Mesenchymal stem cell (in vitro differentiated cells and primary cell): ENCODE measurements at regions not wholly inside any gene's neighbourhood (a gene's known extent, or its start where the extent isn't known, plus 50 kb on each side); places are given as distances from the start of the nearest gene placed in this dataset.

Experiments used
- DNase-seq: peaks from one replicate; pipeline ENCODE4 v3.0.0-alpha.2; 2013
- H2AFZ ChIP-seq: one replicate; pipeline ENCODE4 v1.6.1; 2013; ENCODE audit warnings: low read depth, mild to moderate bottlenecking, control low read depth, inconsistent platforms, low read length, moderate library complexity
- H2AK5ac ChIP-seq: 2 replicates; pipeline ENCODE4 v1.6.1; 2013; ENCODE audit warnings: low read length, moderate library complexity, mild to moderate bottlenecking, inconsistent platforms; ENCODE audit not compliant: severe bottlenecking
- H2BK120ac ChIP-seq: one replicate; pipeline ENCODE4 v1.6.1; 2013; ENCODE audit warnings: low read depth, mild to moderate bottlenecking, inconsistent platforms, low read length, moderate library complexity
- H2BK12ac ChIP-seq, 2 experiments: one replicate each; pipeline ENCODE4 v1.6.1; 2013; ENCODE audit warnings: inconsistent platforms in 2 of 2, low read length in 2 of 2, mild to moderate bottlenecking in 2 of 2, moderate library complexity in 2 of 2, control low read depth in 1 of 2
- H2BK15ac ChIP-seq: one replicate; pipeline ENCODE4 v1.6.1; 2013; ENCODE audit warnings: mild to moderate bottlenecking, low read depth, inconsistent platforms; ENCODE audit not compliant: poor library complexity, severe bottlenecking
- H2BK5ac ChIP-seq: 2 replicates; pipeline ENCODE4 v1.6.1; 2013; ENCODE audit warnings: low read depth, mild to moderate bottlenecking, low read length, control low read depth, inconsistent platforms; ENCODE audit not compliant: poor library complexity, severe bottlenecking
- H3K14ac ChIP-seq, 2 experiments: one replicate each; pipeline ENCODE4 v1.6.1; 2013; ENCODE audit warnings: inconsistent platforms in 2 of 2, low read length in 2 of 2, control low read depth in 1 of 2, mild to moderate bottlenecking in 1 of 2, moderate library complexity in 1 of 2
- H3K18ac ChIP-seq, 2 experiments: one replicate each; pipeline ENCODE4 v1.6.1; 2013; ENCODE audit warnings: inconsistent platforms in 2 of 2, low read length in 2 of 2, control low read depth in 1 of 2, low read depth in 1 of 2, mild to moderate bottlenecking in 1 of 2
- H3K23ac ChIP-seq, 2 experiments: one replicate each; pipeline ENCODE4 v1.6.1; 2013; ENCODE audit warnings: inconsistent platforms in 2 of 2, low read length in 2 of 2, mild to moderate bottlenecking in 2 of 2, moderate library complexity in 2 of 2, control low read depth in 1 of 2
- H3K27ac ChIP-seq: 2 replicates; pipeline ENCODE4 v1.5.1; 2013; ENCODE audit warnings: mild to moderate bottlenecking, moderate library complexity, low read length, control low read depth, inconsistent platforms; ENCODE audit not compliant: poor library complexity, severe bottlenecking
- H3K27me3 ChIP-seq, 2 experiments: 2 replicates each; pipeline versions ENCODE4 v1.6.1 to v1.7.0; 2013; ENCODE audit warnings: low read length in 2 of 2, mild to moderate bottlenecking in 2 of 2, moderate library complexity in 2 of 2, control low read depth in 1 of 2, inconsistent platforms in 1 of 2; ENCODE audit not compliant: control insufficient read depth in 1 of 2, insufficient read depth in 1 of 2
- H3K36me3 ChIP-seq, 2 experiments: 2 replicates each; pipeline versions ENCODE4 v1.6.1 to v1.7.0; 2013; ENCODE audit warnings: low read length in 2 of 2, control low read depth in 1 of 2, inconsistent platforms in 1 of 2, low read depth in 1 of 2, mild to moderate bottlenecking in 1 of 2; ENCODE audit not compliant: insufficient read depth in 2 of 2, control insufficient read depth in 1 of 2
- H3K4ac ChIP-seq, 2 experiments: one replicate each; pipeline ENCODE4 v1.6.1; 2013; ENCODE audit warnings: inconsistent platforms in 2 of 2, low read length in 2 of 2, mild to moderate bottlenecking in 2 of 2, moderate library complexity in 2 of 2, control low read depth in 1 of 2, low read depth in 1 of 2
- H3K4me1 ChIP-seq: 2 replicates; pipeline ENCODE4 v1.6.1; 2013; ENCODE audit warnings: low read depth, low read length, control low read depth; ENCODE audit not compliant: control insufficient read depth, insufficient read depth
- H3K4me2 ChIP-seq: 2 replicates; pipeline ENCODE4 v1.6.1; 2013; ENCODE audit warnings: low read length, mild to moderate bottlenecking, inconsistent platforms; ENCODE audit not compliant: poor library complexity, severe bottlenecking
- H3K4me3 ChIP-seq, 2 experiments: 2 replicates each; pipeline versions ENCODE4 v1.5.1 to v1.7.0; 2013; ENCODE audit warnings: low read length in 2 of 2, mild to moderate bottlenecking in 2 of 2, control low read depth in 1 of 2, low read depth in 1 of 2; ENCODE audit not compliant: insufficient read depth in 1 of 2
- H3K79me1 ChIP-seq: replicated peaks from 2 replicates; pipeline ENCODE4 v1.6.1; 2013; ENCODE audit warnings: mild to moderate bottlenecking, control low read depth, low read length, inconsistent platforms; ENCODE audit not compliant: poor library complexity, severe bottlenecking
- H3K9ac ChIP-seq: 2 replicates; pipeline ENCODE4 v1.7.0; 2013; ENCODE audit warnings: mild to moderate bottlenecking, low read length, moderate library complexity
- H3K9me3 ChIP-seq: 2 replicates; pipeline ENCODE4 v1.7.0; 2013; ENCODE audit warnings: mild to moderate bottlenecking, low read length; ENCODE audit not compliant: control insufficient read depth
- H4K8ac ChIP-seq: one replicate; pipeline ENCODE4 v1.6.1; 2013; ENCODE audit warnings: inconsistent platforms, mild to moderate bottlenecking, low read length, moderate library complexity
- H4K91ac ChIP-seq: one replicate; pipeline ENCODE4 v1.6.1; 2013; ENCODE audit warnings: mild to moderate bottlenecking, low read length, inconsistent platforms
- WGBS: methylation state at CpG from one replicate; pipeline ENCODE4 v1.1.7; 2013; ENCODE audit warnings: mixed read lengths; 5-methylcytosine and 5-hydroxymethylcytosine counted together

GRCh38 chr4:122548452-122548851 is 72.4 kb downstream of the IL21 start:
- no peaks in the 10 kb centered on the region for H3K9me3 ChIP-seq
- no peak overlapping the region for H2AFZ ChIP-seq
- H4K8ac ChIP-seq: no peak overlapping the region
- no peak overlapping the region for H4K91ac ChIP-seq
- no peak overlapping the region for H3K18ac ChIP-seq
- no peak overlapping the region for H2AK5ac ChIP-seq
- 70% methylated on average over 1 of the region's 1 CpG for WGBS
- H2BK15ac ChIP-seq: no peak overlapping the region
- H3K14ac ChIP-seq: no peak overlapping the region
- no peak overlapping the region for H3K4me3 ChIP-seq
- no peak overlapping the region for H2BK5ac ChIP-seq
- no peaks in the 10 kb centered on the region for H3K36me3 ChIP-seq
- H3K23ac ChIP-seq: no peak overlapping the region
- H3K4me1 ChIP-seq: no peaks in the 10 kb centered on the region
- no peaks in the 10 kb centered on the region for H3K79me1 ChIP-seq
- peak; percentile 46 for DNase-seq
- no peak overlapping the region for H2BK12ac ChIP-seq
- H3K4me2 ChIP-seq: no peak overlapping the region
- no peaks in the 10 kb centered on the region for H3K27me3 ChIP-seq
- no peak overlapping the region for H3K9ac ChIP-seq
- no peak overlapping the region for H2BK120ac ChIP-seq
- no peak overlapping the region for H3K27ac ChIP-seq
- no peak overlapping the region for H3K4ac ChIP-seq

GRCh38 chr4:122542411-122543236 is 78.2 kb downstream of the IL21 start:
- H2BK5ac ChIP-seq: no peak overlapping the region
- H3K27me3 ChIP-seq: no peaks in the 10 kb centered on the region
- H3K27ac ChIP-seq: no peak overlapping the region
- H3K18ac ChIP-seq: no peak overlapping the region
- H3K36me3 ChIP-seq: no peaks in the 10 kb centered on the region
- H3K79me1 ChIP-seq: no peaks in the 10 kb centered on the region
- no peak overlapping the region for H2BK15ac ChIP-seq
- peak overlapping the region; percentile 49 for H3K9ac ChIP-seq
- no peak overlapping the region for H4K91ac ChIP-seq
- DNase-seq: peak; percentile 79
- H4K8ac ChIP-seq: no peak overlapping the region
- H2AFZ ChIP-seq: no peak overlapping the region
- H3K4me2 ChIP-seq: no peak overlapping the region
- 60% methylated on average over 3 of the region's 3 CpGs for WGBS
- no peak overlapping the region for H3K14ac ChIP-seq
- no peak overlapping the region for H2BK120ac ChIP-seq
- H2AK5ac ChIP-seq: no peak overlapping the region
- H3K9me3 ChIP-seq: peaks cover 4% of the 10 kb centered on the region
- no peak overlapping the region for H2BK12ac ChIP-seq
- H3K4me1 ChIP-seq: no peaks in the 10 kb centered on the region
- no peak overlapping the region for H3K4ac ChIP-seq
- no peak overlapping the region for H3K23ac ChIP-seq
- H3K4me3 ChIP-seq: peak overlapping the region in 1 of 2 experiments; percentile 4

GRCh38 chr4:122541996-122542395 is 78.9 kb downstream of the IL21 start:
- Histone ChIP-seq H3K36me3 (no peaks in the 10 kb centered on the region), H3K79me1 (no peaks in the 10 kb centered on the region), H3K4me3 (peak overlapping the region in 1 of 2 experiments; percentile 20), H3K27ac (no peak overlapping the region), H2BK12ac (no peak overlapping the region), H3K9me3 (peaks cover 4% of the 10 kb centered on the region), H3K14ac (no peak overlapping the region), H3K23ac (no peak overlapping the region), H2BK15ac (no peak overlapping the region), H3K4me1 (no peaks in the 10 kb centered on the region), H2BK5ac (no peak overlapping the region), H3K18ac (no peak overlapping the region), H4K8ac (peak overlapping the region; percentile 19), H4K91ac (peak overlapping the region; percentile 59), H2AFZ (no peak overlapping the region), H3K4me2 (no peak overlapping the region), H2BK120ac (no peak overlapping the region), H3K9ac (no peak overlapping the region), H3K4ac (no peak overlapping the region), H3K27me3 (no peaks in the 10 kb centered on the region), H2AK5ac (no peak overlapping the region)
- 93% methylated on average over 3 of the region's 3 CpGs for WGBS
- DNase-seq: no peak

- no peak for DNase-seq
- H3K9ac ChIP-seq: no peak overlapping the region
- no peak overlapping the region for H2BK15ac ChIP-seq
- no peak overlapping the region for H2BK12ac ChIP-seq
- H3K27me3 ChIP-seq: no peaks in the 10 kb centered on the region
- no peak overlapping the region for H4K91ac ChIP-seq
- no peak overlapping the region for H3K14ac ChIP-seq
- no peak overlapping the region for H4K8ac ChIP-seq
- H2AK5ac ChIP-seq: no peak overlapping the region
- WGBS: 64% methylated on average over 1 of the region's 1 CpG
- H3K4me3 ChIP-seq: no peak overlapping the region
- H3K18ac ChIP-seq: no peak overlapping the region
- H3K79me1 ChIP-seq: no peaks in the 10 kb centered on the region
- H3K4me1 ChIP-seq: no peaks in the 10 kb centered on the region
- H3K27ac ChIP-seq: no peak overlapping the region
- no peak overlapping the region for H3K4me2 ChIP-seq
- H3K36me3 ChIP-seq: no peaks in the 10 kb centered on the region
- no peak overlapping the region for H3K4ac ChIP-seq
- no peak overlapping the region for H2BK5ac ChIP-seq
- H3K9me3 ChIP-seq: peaks cover 4% of the 10 kb centered on the region
- H2BK120ac ChIP-seq: no peak overlapping the region
- H2AFZ ChIP-seq: no peak overlapping the region
- H3K23ac ChIP-seq: no peak overlapping the region
Measured at GRCh38 chr4:122540838-122541237, 80.0 kb downstream of the IL21 start.
